HEK293 (cell line): ENCODE measurements at regions not wholly inside any gene's neighbourhood (a gene's known extent, or its start where the extent isn't known, plus 50 kb on each side); places are given as distances from the start of the nearest gene placed in this dataset.

Experiments
- CTCF ChIA-PET: fragments of 350-600 bp; formaldehyde crosslinking; extraction: SDS; loops from one replicate; lab custom pipeline; 2021; ENCODE audit warnings: antibody characterized with exemption; lab: Yijun Ruan, JAX
- POLR2A ChIA-PET: fragments of 300-600 bp; formaldehyde crosslinking; extraction: SDS; loops from one replicate; lab custom pipeline; 2020; ENCODE audit warnings: antibody characterized with exemption, inconsistent platforms; lab: Yijun Ruan, JAX
- H3K27ac ChIP-seq: fragments of 200-500 bp; sonication (Bioruptor generic); 2 replicates; pipeline ENCODE4 v1.5.1; 2014; ENCODE audit warnings: low read depth, low read length, control low read depth, inconsistent platforms; ENCODE audit errors: extremely low read depth
- H3K36me3 ChIP-seq, 2 experiments: fragments of 200-500 bp in 1 of 2; sonication (Bioruptor generic) in 1 of 2; 1 replicate in 1 of 2; 2 replicates in 1 of 2; pipeline ENCODE4 v1.5.1; 2014 to 2017; ENCODE audit warnings: inconsistent platforms in 2 of 2, low read length in 2 of 2; ENCODE audit not compliant: control insufficient read depth in 2 of 2, insufficient read depth in 1 of 2
- H3K4me1 ChIP-seq: fragments of 200-500 bp; sonication (Bioruptor generic); 2 replicates; pipeline ENCODE4 v1.5.1; 2014; ENCODE audit warnings: mild to moderate bottlenecking, low read length, inconsistent platforms; ENCODE audit not compliant: control insufficient read depth, insufficient read depth
- H3K4me3 ChIP-seq: 2 replicates; pipeline ENCODE4 v1.5.1; 2011; ENCODE audit warnings: low read depth, mild to moderate bottlenecking, control low read depth, low read length, moderate library complexity
- H3K9me3 ChIP-seq: fragments of 200-500 bp; sonication (Bioruptor generic); 2 replicates; pipeline ENCODE4 v1.5.1; 2014; ENCODE audit warnings: low read depth, low read length, inconsistent platforms; ENCODE audit not compliant: control insufficient read depth, insufficient read depth
- GLIS1 ChIP-seq: fragments of 450-650 bp; formaldehyde crosslinking; IDR thresholded peaks from 2 replicates; pipeline ENCODE4 v1.5.1; 2016; ENCODE audit warnings: missing biosample characterization, missing genetic modification characterization
- HOXD13 ChIP-seq: sonication (generic); formaldehyde crosslinking; IDR thresholded peaks from 2 replicates; pipeline ENCODE4 v1.8.0; 2022; ENCODE audit warnings: missing genetic modification reagents, borderline replicate concordance
- WT1 ChIP-seq: fragments of 450-650 bp; formaldehyde crosslinking; IDR thresholded peaks from 2 replicates; pipeline ENCODE4 v1.5.1; 2016; ENCODE audit warnings: missing biosample characterization, missing genetic modification characterization
- ZBTB20 ChIP-seq: fragments of 450-650 bp; formaldehyde crosslinking; IDR thresholded peaks from 2 replicates; pipeline ENCODE4 v1.5.1; 2016; ENCODE audit warnings: missing biosample characterization, missing genetic modification characterization
- ZFP3 ChIP-seq: fragments of 450-650 bp; formaldehyde crosslinking; IDR thresholded peaks from 2 replicates; pipeline ENCODE4 v1.5.1; 2016; ENCODE audit warnings: low read depth, missing biosample characterization, missing genetic modification characterization
- ZNF555 ChIP-seq: fragments of 450-650 bp; formaldehyde crosslinking; conservative IDR thresholded peaks from 2 replicates; pipeline ENCODE4 v1.5.1; 2017; ENCODE audit warnings: missing biosample characterization, mild to moderate bottlenecking, missing genetic modification characterization, inconsistent platforms
- ZNF843 ChIP-seq: fragments of 450-650 bp; formaldehyde crosslinking; IDR thresholded peaks from 2 replicates; pipeline ENCODE4 v1.5.1; 2016; ENCODE audit warnings: missing biosample characterization, missing genetic modification characterization
- TF ChIP-seq, protein P1 (sequence below): fragments of 450-650 bp; formaldehyde crosslinking; IDR thresholded peaks from 2 replicates; pipeline ENCODE4 v1.5.1; 2016; ENCODE audit warnings: missing biosample characterization, missing genetic modification characterization
- TF ChIP-seq, protein P2 (sequence below): fragments of 450-650 bp; formaldehyde crosslinking; IDR thresholded peaks from 2 replicates; pipeline ENCODE4 v1.5.1; 2017; ENCODE audit warnings: missing biosample characterization, missing genetic modification characterization
- TF ChIP-seq, protein P3 (sequence below): fragments of 450-650 bp; formaldehyde crosslinking; IDR thresholded peaks from 2 replicates; pipeline ENCODE4 v1.5.1; 2017; ENCODE audit warnings: missing biosample characterization, missing genetic modification characterization
- TF ChIP-seq, protein P4 (sequence below): fragments of 450-650 bp; formaldehyde crosslinking; IDR thresholded peaks from 2 replicates; pipeline ENCODE4 v1.5.1; 2016; ENCODE audit warnings: missing biosample characterization, missing genetic modification characterization
- TF ChIP-seq, protein P5 (sequence below): fragments of 450-650 bp; formaldehyde crosslinking; IDR thresholded peaks from 2 replicates; pipeline ENCODE4 v1.5.1; 2016; ENCODE audit warnings: missing biosample characterization, missing genetic modification characterization, low read depth

DNA sequence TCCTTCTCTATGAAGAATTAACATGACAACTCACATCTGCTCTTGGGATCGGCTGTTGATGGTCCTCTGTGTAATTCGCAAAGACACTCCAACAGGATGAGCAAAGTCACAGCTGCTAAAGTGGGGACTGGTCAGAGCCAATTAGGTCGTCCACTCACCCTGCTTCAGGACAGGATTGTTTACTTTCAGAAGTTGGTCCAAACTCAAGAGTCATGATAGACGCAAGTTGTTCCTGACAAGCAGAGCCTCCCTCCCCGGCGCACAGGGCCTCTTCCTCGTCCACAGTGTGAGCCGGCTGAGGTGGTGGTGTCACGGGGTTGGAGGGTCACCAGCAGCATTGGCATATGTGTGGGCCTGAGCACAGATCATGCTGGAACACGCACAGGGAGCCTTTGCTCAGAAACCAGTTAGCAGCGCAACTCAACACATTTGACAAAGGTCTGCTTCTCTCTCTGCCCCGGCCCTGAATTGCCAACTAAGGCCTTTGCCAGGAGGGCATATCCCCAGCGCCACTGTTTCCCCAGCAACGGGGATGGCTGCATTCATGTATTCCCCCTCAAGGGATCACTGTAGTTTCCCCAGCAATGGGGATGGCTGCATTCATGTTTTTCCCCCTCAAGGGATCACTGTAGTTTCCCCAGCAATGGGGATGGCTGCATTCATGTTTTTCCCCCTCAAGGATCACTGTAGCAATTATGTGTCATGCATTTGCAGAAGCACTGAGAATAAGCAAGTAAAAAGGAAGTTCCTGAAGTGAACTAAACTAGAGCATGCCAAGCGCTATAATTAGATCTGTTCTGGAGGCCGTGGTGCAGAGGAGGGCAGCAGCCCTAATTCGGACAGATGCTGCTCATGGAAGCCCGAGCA is 111.7 kb downstream of the THBS2 start:
- ChIA-PET POLR2A (no interaction called here), CTCF (interaction anchor here (0.7 to 1.1 kb wide), 2 partner anchors 22 to 201 kb away, joined by 3 read pairs; no protein-coding TSS in a partner anchor)
- no peak overlapping the region for H3K27ac ChIP-seq
- no peaks in the 10 kb centered on the region for H3K4me1 ChIP-seq
- H3K9me3 ChIP-seq: no peaks in the 10 kb centered on the region
- TF ChIP-seq, protein P1, sequence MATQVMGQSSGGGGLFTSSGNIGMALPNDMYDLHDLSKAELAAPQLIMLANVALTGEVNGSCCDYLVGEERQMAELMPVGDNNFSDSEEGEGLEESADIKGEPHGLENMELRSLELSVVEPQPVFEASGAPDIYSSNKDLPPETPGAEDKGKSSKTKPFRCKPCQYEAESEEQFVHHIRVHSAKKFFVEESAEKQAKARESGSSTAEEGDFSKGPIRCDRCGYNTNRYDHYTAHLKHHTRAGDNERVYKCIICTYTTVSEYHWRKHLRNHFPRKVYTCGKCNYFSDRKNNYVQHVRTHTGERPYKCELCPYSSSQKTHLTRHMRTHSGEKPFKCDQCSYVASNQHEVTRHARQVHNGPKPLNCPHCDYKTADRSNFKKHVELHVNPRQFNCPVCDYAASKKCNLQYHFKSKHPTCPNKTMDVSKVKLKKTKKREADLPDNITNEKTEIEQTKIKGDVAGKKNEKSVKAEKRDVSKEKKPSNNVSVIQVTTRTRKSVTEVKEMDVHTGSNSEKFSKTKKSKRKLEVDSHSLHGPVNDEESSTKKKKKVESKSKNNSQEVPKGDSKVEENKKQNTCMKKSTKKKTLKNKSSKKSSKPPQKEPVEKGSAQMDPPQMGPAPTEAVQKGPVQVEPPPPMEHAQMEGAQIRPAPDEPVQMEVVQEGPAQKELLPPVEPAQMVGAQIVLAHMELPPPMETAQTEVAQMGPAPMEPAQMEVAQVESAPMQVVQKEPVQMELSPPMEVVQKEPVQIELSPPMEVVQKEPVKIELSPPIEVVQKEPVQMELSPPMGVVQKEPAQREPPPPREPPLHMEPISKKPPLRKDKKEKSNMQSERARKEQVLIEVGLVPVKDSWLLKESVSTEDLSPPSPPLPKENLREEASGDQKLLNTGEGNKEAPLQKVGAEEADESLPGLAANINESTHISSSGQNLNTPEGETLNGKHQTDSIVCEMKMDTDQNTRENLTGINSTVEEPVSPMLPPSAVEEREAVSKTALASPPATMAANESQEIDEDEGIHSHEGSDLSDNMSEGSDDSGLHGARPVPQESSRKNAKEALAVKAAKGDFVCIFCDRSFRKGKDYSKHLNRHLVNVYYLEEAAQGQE: no peak
- TF ChIP-seq, protein P2, sequence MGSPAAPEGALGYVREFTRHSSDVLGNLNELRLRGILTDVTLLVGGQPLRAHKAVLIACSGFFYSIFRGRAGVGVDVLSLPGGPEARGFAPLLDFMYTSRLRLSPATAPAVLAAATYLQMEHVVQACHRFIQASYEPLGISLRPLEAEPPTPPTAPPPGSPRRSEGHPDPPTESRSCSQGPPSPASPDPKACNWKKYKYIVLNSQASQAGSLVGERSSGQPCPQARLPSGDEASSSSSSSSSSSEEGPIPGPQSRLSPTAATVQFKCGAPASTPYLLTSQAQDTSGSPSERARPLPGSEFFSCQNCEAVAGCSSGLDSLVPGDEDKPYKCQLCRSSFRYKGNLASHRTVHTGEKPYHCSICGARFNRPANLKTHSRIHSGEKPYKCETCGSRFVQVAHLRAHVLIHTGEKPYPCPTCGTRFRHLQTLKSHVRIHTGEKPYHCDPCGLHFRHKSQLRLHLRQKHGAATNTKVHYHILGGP (tag by site-specific recombination): no peak
- TF ChIP-seq ZNF555 (no peak), HOXD13 (CRISPR knock-in tag) (no peak)
- TF ChIP-seq, protein P3, sequence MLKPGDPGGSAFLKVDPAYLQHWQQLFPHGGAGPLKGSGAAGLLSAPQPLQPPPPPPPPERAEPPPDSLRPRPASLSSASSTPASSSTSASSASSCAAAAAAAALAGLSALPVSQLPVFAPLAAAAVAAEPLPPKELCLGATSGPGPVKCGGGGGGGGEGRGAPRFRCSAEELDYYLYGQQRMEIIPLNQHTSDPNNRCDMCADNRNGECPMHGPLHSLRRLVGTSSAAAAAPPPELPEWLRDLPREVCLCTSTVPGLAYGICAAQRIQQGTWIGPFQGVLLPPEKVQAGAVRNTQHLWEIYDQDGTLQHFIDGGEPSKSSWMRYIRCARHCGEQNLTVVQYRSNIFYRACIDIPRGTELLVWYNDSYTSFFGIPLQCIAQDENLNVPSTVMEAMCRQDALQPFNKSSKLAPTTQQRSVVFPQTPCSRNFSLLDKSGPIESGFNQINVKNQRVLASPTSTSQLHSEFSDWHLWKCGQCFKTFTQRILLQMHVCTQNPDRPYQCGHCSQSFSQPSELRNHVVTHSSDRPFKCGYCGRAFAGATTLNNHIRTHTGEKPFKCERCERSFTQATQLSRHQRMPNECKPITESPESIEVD (tag by site-specific recombination): no peak
- no peaks in the 10 kb centered on the region for H3K36me3 ChIP-seq
- no peak overlapping the region for H3K4me3 ChIP-seq

GRCh38 chr6:169140986-169141495 is 112.6 kb downstream of the THBS2 start:
- no peaks in the 10 kb centered on the region for H3K36me3 ChIP-seq
- TF ChIP-seq, protein P4, sequence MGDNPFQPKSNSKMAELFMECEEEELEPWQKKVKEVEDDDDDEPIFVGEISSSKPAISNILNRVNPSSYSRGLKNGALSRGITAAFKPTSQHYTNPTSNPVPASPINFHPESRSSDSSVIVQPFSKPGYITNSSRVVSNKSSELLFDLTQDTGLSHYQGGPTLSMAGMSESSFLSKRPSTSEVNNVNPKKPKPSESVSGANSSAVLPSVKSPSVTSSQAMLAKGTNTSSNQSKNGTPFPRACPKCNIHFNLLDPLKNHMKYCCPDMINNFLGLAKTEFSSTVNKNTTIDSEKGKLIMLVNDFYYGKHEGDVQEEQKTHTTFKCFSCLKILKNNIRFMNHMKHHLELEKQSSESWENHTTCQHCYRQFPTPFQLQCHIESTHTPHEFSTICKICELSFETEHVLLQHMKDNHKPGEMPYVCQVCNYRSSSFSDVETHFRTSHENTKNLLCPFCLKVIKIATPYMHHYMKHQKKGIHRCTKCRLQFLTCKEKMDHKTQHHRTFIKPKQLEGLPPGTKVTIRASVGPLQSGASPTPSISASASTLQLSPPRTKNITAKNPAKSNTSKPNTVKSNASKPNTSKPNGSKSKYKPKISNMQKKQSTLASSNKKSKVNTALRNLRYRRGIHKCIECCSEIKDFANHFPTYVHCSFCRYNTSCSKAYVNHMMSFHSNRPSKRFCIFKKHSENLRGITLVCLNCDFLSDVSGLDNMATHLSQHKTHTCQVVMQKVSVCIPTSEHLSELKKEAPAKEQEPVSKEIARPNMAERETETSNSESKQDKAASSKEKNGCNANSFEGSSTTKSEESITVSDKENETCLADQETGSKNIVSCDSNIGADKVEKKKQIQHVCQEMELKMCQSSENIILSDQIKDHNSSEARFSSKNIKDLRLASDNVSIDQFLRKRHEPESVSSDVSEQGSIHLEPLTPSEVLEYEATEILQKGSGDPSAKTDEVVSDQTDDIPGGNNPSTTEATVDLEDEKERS: no peak
- TF ChIP-seq ZFP3 (tag by site-specific recombination): no peak
- TF ChIP-seq, protein P5, sequence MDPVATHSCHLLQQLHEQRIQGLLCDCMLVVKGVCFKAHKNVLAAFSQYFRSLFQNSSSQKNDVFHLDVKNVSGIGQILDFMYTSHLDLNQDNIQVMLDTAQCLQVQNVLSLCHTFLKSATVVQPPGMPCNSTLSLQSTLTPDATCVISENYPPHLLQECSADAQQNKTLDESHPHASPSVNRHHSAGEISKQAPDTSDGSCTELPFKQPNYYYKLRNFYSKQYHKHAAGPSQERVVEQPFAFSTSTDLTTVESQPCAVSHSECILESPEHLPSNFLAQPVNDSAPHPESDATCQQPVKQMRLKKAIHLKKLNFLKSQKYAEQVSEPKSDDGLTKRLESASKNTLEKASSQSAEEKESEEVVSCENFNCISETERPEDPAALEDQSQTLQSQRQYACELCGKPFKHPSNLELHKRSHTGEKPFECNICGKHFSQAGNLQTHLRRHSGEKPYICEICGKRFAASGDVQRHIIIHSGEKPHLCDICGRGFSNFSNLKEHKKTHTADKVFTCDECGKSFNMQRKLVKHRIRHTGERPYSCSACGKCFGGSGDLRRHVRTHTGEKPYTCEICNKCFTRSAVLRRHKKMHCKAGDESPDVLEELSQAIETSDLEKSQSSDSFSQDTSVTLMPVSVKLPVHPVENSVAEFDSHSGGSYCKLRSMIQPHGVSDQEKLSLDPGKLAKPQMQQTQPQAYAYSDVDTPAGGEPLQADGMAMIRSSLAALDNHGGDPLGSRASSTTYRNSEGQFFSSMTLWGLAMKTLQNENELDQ: no peak
- TF ChIP-seq WT1 (tag by site-specific recombination): no peak
- no peak for TF ChIP-seq GLIS1 (tag by site-specific recombination)
- TF ChIP-seq ZBTB20 (tag by site-specific recombination): no peak
- TF ChIP-seq ZNF843 (tag by site-specific recombination): no peak
- TF ChIP-seq, all 188 proteins: peak for 0
- Histone ChIP-seq H3K27ac (no peak overlapping the region), H3K9me3 (no peaks in the 10 kb centered on the region), H3K4me1 (no peaks in the 10 kb centered on the region), H3K4me3 (no peak overlapping the region)
- CTCF ChIA-PET: interaction anchor here (0.5 to 1.1 kb wide), 3 partner anchors 21 to 938 kb away, joined by 3 to 4 read pairs (median 3); no protein-coding TSS in a partner anchor
- POLR2A ChIA-PET: no interaction called here
